HG03521 (cell line): ENCODE measurements at regions not wholly inside any gene's neighbourhood (a gene's known extent, or its start where the extent isn't known, plus 50 kb on each side); places are given as distances from the start of the nearest gene placed in this dataset.
"Not testable (repeated sequence)": the region's sequence is repeated elsewhere in the genome, so short reads cannot be mapped to it uniquely, and the experiment has no call there.

Experiments
- ATAC-seq: cut with Tn5 transposase; IDR thresholded peaks from one replicate; pipeline ENCODE4 v1.9.1; 2021; ENCODE audit warnings: mild to moderate bottlenecking, moderate library complexity; ENCODE audit not compliant: unreplicated experiment

DNA sequence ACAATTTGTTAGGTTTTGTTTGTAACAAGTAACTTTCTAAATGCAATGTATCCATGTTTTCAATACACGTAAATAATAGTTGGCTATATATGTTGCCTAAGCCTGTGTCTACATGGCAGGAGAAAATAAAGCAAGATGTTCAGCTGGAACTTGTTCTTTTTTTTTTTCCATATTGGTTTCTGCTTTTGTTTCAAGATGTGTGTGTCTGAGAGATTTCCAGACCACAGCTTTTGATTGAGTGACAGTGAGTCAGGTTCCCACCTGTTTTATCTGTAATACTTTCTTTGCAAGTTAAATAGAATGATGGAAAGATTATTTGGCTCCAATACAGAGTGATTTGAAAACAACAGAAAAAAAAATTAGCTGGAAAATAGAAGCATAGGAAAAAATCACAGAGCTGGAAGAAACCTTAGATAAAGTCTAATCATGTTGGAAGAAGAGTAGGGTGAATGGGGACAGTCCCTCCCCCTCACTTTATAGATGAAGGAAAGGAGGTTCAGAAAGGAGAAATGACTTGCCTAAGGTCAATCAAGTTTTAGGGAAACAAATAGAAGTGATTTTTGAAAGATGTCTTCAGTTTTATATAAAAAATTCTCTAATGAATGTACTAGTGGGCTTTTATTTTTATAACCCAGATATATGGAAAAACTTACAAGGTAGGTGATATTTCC, 150.9 kb upstream of the STMND1 start:
- ATAC-seq = no peak

DNA sequence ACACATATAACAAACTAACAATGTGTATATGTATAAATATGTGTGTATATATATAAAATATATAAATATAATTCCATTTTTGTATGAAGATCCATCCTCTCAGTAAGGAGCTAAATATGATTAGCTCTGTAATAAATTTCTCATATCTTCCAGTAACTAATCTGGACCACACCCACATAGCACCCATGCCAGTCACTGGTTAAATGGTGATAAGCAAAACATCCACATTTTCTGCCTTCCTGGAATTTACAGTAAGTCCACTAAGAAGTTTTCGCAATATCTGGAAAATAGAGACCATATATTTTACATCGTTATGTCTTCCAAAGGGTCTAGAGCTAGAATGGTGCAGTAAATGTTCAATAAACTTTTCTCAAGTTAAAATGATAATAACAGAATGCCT, 151.5 kb upstream of the STMND1 start:
- ATAC-seq = no peak

GRCh38 chr6:16949716-16950115, 152.1 kb upstream of the STMND1 start:
- no peak for ATAC-seq

- ATAC-seq = no peak
These were observed 153.5 kb upstream of the STMND1 start for GRCh38 chr6:16948396-16948795.

DNA sequence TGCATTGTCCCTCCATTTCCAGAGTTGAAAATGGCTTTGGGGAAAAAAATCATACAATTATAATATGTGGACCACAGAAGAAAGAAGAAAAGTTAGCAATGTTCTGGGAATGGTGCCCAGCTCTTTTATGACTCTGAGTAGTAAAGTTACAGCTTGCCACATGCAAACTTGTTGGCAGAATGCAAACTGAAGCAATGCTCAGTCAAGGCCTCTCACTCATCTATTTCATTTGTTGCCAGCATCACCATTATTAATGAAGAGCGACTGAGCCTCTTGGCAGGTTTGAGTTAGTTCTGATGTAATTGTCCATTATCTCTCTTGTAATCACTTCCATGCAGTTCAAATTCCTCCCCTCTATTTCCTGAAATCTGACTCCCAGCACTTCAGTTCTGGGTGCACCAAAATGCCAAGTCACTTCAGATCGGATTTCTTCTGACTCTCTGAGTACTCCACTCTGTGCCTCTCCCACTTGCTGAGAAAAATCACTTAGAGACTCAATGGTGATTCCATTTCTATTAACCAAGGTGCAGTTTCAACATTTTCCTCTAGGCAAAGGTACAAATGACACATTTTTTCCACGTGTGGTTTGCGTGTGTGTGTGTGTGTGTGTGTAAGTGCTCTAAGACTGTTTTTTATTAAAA, 154.4 kb upstream of the STMND1 start:
- no peak for ATAC-seq

GRCh38 chr6:16944596-16944995, 157.3 kb upstream of the STMND1 start:
- ATAC-seq = no peak

DNA sequence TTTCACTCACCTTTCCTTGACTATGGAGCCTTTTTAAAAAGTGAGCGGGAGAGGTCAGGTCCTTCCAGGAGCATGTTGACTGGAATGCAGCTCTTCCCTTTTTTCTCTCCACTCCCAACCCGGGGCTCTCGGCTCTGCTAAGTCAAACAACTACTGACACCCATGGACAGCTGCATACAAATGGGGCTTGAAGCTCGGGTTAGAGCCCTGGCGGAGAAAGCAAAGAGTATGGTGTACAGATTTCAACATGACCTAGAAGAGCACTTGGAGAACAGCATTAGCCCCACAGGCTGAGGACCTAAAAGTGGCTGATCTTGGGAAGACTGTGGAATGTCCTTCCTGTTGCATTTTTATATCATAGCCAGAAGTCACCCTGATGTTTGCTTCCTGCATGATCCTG, 162.0 kb upstream of the STMND1 start:
- ATAC-seq = no peak

DNA sequence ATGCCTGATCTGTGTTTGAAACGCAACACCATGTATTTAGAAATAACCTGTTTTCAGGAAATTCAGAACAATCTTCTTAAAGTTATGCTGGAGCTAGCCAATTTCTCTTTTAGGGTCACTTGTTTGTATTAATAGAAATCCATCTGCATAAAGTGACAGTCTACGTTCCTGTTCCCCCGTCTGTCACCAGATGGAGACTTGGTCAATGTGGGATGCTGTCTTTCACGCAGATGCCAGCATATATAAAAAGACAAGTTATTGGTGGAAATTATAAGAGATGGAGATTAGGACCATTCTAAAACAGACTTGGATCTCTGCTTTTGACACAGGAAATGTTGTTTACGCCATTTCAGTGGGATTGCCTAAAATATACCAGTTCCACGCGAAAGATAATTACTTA, 162.5 kb upstream of the STMND1 start:
- no peak for ATAC-seq

GRCh38 chr6:16936893-16937292, 165.0 kb upstream of the STMND1 start:
- ATAC-seq = no peak

GRCh38 chr6:16933961-16934360, 167.9 kb upstream of the STMND1 start:
- ATAC-seq = no peak

DNA sequence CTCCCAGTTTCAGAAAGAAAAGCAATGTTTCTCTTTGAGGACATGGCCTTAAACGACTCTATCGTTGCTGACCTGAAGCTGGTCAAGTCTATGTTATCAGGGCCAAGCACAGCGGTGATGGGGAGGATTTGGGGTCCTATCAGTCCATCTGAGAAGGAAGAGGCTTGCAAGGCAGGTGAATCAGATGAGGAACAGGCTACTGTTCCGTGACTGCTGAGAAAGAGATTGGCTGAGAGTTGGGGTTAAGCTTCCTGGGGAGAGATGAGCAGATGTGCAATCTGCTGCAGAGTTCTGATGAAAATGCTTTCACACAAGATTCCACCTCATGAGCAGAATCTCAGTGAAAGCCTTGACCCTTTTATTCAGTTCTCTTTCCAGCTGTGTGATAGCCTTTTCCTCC, 168.3 kb upstream of the STMND1 start:
- ATAC-seq = no peak

DNA sequence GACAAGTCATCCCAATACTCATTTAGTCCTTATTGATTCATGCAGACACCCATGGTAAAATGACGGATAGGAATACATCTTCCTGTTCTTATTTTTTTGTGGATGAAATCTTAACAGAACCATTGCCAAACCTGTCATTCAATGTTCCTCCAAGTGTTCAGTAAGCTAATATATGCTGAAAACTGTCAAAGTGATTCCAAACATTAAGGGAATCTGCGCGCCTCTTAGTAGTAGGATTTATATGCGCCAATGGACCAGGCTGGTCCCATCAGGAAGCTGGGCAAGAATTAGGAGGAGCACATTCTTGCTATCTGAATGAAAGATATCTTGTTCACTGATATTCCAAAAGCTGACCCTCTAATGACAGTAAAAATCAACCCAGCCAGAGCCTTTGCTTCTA, 168.9 kb upstream of the STMND1 start:
- ATAC-seq = no peak

DNA sequence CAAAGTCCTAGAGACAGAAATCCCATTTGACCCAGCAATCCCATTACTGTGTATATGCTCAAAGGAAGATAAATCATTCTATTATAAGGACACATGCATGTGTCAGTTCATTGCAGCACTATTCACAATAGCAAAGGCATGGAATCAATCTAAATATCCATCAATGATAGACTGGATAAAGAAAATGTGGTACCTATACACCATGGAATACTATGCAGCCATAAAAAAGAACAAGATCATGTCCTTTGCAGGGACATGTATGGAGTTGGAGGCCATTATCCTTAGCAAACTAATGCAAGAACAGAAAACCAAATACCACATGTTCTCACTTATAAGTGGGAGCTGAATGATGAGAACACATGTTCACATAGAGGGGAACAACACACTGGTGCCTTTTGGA, 169.8 kb upstream of the ATXN1 start:
- not testable (repeated sequence) for ATAC-seq

DNA sequence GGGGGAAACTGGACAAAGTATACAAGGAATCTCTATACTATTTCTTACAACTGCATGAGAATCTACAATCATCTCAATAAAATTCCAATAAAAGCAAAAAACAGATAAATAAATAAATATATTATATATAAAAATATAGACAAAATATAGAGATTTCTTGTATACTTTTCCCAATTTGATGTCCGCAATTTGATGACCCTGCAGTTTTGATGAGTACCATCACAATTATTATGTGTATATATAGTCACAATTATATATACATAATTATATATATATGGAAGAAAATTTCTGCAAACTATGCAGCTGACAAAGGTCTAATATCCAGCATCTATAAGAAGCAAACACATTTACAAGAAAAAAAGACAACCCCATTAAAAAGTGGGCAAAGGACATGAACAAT, 169.2 kb upstream of the ATXN1 start:
- no peak for ATAC-seq

DNA sequence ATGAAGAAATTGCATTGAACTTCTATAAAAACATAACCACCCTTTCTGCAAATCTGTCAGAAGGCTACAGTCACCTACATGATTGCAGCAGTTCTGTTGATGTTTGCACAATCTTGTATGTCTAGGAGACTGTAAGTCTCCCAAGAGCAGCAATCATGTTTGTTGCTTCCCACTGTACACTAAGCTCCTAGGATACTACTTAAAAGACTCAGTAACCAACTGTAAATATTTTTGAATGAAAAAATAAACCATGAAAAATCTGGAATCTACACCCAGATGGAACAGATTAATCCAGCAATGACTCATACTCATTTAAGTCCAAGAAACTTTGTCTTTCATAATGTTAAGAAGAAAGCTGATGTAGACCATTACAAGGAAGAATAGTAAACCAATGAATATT, 168.5 kb upstream of the ATXN1 start:
- ATAC-seq = no peak

DNA sequence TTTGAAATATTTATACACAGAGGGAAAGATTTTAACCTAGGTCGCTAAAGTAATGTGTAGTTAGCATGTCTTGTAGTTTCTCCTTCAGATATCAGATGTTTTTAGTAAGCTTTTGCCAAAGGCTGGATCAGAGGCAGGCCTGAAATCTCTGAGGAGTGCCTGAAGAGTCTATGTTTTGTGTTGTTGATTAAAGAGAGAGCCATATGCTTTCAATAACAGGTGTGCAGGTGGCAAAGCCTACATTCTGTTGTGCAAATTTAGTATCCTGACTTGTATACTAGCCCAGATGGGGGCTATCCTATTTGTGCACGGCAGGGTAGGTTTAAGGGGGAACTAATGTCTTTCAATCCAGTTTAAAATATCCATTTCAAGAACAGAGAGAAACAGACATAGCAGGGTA, 167.1 kb upstream of the ATXN1 start:
- no peak for ATAC-seq

GRCh38 chr6:16927205-16927604, 165.9 kb upstream of the ATXN1 start:
- ATAC-seq = no peak

DNA sequence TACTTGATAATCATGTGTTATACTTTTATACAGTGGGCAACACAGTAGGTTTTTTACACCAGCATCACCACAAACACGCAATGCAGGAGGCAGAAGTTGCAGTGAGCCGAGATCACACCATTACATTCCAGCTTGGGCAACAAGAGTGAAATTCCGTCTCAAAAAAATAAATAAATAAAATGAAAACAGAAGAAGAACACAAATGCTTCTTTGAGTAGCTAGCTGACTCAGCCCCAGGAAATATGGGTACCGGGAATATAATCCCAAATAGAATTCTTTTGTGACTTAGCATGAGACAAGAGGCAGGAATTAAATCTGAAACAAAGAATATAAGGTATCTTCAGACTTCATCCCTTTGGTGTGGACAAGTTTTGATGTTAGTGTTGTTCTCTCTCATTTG, 164.2 kb upstream of the ATXN1 start:
- ATAC-seq = no peak

DNA sequence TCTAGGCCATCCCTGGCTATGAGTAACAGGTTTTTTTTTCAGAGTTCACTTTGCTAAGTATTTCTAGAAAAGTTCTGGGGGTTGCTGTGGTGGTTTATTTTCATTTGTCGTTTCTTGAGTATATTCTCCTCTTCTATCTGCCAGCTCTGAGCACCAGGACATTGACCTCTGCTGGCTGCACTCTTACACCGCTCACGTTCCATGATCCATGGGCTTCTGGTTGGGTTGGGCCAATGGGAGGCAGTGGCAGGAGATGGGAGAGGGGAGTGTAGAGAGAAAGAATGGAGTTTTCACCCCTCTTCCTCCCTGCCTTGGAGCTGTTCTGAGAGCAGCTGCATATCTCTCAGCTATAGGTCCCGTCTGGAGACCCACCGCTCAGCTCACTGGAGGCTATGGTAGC, 161.0 kb upstream of the ATXN1 start:
- ATAC-seq = no peak

DNA sequence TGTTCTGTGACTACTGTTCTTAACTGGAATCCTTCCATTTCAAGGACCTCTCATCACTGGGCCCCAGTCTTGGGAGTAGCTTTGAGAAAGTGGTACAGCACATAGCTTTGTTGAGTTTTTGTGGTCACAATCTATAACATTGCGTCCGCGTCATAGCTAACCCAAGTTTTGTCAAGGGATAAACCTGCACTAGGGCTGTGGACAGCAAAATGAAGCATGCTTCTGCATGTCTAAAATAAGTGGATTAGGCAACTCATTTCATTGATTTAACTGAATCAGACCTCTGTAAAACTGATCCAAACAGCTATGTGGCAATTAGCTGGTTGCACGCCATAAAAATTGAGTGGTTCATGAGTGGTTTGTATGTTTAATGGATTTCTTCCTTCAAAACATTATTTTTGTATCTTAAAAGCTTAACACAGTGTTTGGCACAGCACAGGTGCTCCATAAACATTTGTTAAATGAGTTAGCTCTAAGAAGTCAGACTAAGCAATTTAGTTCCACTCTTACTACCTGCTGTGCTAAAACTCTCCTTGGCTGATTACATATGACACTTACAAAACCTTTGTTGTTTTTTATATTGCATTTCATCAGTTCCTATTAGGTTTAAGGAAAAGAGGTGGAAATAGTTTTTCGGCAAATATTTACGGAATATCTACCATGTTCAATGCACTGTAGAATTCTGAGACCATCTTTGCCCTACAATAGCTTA, 160.3 kb upstream of the ATXN1 start:
- ATAC-seq = no peak

DNA sequence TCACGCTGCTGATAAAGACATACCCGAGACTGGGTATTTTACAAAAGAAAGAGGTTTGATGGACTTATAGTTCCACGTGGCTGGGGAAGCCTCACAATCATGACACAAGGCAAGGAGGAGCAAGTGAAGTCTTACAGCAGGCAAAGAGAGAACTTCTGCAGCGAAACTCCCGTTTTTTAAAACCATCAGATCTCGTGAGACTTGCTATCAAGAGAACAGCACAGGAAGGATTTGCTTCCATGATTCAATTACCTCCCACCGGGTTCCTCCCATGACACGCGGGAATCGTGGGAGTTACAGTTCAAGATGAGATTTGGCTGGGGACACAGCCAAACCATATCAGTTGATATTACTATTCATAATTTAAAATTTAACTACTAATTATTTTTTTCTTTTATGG, 157.3 kb upstream of the ATXN1 start:
- ATAC-seq = no peak

DNA sequence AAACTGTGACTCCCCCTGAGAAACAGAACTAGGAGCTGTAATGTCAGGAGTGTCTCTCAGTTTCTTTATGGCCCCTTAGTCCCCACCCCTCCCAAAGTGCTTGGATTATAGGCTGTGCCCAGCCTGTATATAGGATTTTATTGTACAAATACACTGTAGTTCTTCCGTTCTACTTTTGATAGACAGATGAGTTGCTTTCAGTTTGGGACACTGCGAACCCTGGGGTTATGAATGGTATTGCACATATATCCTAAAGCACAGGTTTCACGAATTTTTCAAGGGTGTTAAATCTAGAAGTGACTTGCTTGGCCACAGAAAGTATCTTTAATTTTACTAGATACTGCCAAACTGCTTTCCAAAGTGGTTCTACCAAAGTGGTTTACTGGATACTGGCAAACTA, 152.9 kb upstream of the ATXN1 start:
- ATAC-seq = no peak
